GM19328 (cell line): ENCODE measurements at regions not wholly inside any gene's neighbourhood (a gene's known extent, or its start where the extent isn't known, plus 50 kb on each side); places are given as distances from the start of the nearest gene placed in this dataset.
A peak's percentile ranks its signal among the peaks of the same experiment; 100 is the strongest.
"Not testable (repeated sequence)": the region's sequence is repeated elsewhere in the genome, so short reads cannot be mapped to it uniquely, and the experiment has no call there.

Experiments
- ATAC-seq: cut with Tn5 transposase; IDR thresholded peaks from one replicate; pipeline ENCODE4 v1.9.1; 2021; ENCODE audit warnings: mild to moderate bottlenecking, moderate library complexity; ENCODE audit not compliant: unreplicated experiment

DNA sequence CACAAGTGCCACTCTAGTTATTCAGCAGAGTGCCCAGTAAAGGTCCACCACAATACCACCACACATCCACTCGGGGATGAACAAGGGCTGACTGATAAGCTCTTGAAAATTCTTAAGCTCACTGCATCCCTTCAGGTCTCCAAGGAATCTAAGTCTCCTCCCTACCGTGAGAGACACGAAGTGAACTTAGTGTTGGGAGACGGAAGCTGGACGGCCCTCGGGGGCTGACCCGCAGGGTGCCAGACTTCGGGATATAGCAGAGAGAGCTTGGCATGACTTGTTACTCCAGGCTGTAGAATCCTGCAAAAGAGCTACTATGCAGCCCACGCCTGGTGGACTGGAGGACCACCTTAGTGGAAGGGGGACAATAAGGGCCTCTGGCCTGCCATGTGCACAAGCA, 75.1 kb downstream of the LYZL1 start:
- not testable (repeated sequence) for ATAC-seq

DNA sequence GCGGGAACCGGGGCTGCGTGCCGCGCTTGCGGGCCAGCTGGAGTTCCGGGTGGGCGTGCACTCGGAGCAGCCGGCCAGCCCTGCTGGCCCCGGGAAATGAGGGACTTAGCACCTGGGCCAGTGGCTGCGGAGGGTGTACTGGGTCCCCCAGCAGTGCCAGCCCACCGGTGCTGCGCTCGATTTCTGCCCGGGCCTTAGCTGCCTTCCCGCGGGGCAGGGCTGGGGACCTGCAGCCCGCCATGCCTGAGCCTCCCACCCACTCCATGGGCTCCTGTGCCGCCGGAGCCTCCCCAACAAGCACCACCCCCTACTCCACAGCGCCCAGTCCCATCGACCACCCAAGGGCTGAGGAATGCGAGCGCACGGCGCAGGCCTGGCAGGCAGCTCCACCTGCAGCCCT, 77.3 kb downstream of the LYZL1 start:
- ATAC-seq, result not testable (repeated sequence)

DNA sequence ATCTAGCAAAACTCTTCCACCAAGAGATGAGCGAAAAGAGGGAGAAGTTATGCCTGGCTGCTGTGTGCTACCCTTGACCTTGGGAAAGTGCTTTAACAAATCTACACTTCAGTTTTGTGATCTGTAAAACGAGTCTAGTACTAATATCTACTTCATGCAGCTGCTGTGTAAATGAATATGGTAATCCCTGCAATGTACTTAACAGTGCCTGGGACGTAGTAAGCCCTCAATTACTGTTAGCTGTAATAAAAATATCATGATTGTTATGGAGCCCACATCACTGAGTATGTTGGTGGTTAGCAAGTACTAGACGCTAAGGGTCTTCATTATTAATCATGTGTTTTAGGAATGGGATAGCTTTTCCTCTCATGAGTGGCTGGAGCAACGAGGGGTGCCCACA, 80.5 kb downstream of the LYZL1 start:
- no peak for ATAC-seq

DNA sequence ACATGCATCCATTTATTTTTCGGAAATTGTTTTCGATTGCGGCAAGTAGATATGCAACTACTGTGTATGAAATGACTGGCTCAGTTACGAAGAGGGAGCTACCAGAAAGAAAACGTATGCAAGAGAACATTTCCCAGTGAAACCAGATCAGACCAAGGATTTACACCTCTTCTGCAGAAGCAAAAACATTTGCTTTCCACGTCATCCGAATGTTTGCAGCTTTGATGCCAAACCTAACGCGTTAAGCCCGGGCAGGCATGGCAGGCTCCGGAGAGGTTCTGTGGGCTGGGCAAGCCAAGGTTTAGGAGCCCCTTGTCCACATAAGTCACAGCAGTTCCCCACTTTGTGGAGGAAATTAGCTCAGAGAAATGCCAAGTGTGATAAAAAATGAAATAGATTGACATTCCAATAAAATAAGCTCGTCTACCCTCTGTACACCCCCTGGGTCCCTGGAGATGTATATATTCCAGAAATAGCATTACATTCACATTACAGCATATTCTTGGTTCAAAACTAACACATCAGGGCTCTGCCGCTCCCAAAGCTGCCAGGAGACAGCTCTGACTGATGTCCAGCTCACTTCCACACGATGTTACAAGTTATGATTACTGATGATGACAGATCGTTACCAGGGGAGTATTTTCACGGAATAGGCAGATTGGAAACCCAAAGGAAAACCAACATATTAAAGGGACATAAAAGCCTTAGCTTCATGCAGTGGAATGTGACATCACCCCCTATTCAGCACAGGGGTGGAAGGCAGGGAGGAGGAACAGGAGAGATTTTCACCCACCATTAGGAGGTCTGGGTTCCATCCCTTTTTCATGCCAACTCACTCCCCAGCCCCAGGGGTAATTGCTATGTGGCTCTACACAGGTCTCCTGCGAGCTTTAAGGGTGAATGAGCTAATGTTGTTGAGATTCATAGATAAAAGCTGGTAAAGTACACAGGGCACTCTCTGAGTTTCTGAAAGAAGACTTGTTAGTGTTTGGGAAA, 81.5 kb downstream of the LYZL1 start:
- ATAC-seq, result no peak

DNA sequence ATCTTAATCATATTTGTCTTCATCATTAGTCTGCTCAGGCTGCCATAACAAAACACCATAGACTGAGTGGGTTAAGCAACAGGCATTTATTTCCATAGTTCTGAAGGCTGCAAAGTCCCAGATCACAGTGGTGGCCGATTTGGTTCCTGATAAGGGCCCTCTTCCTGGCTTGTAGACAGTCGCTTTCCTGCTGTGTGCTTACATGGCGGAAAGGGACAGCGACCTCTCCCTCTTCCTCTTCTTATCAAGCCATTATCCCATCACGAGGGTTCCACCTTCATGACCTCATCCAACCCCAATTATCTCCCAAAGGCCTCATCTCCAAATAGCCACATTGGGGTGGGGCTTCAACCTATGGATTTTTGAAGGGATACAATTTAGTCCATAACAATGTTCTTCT, 84.0 kb downstream of the LYZL1 start:
- no peak for ATAC-seq

DNA sequence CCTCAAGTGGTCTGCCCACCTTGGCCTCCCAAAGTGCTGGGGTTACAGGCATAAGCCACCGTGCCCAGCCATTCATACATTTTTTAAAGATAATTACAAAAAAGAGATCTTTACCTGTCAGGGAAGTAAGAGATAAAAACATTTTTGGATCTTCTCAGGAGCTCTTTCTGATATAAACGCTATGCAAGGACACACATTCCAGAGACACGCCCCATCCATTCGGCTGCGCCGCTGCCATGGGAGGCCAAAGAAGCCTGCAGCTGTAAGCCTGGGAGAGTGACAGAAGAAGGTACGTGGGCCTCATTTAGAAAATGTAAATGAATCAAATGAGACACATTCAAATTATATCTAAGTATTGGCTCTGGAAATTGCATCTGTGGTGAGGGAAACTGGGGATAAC, 85.3 kb downstream of the LYZL1 start:
- no peak for ATAC-seq

DNA sequence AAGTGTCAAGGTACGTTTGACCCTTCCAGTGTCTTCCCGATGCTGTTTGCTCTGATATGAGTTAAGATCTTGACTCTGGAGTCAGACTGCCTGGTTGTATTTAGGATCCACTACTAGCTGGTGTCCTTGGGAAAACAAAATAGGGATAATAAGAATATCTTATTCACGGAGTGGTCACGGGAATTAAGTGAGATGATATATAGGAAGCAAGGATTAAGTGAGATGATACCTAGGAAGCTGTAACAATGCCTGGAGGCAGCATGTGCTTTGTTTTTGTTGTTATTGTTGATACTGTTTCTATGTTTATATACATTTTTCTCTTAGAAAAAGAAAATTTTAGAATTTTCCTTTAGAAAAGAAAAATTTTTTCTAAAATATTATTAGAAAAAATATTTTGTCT, 87.0 kb downstream of the LYZL1 start:
- ATAC-seq, result no peak

DNA sequence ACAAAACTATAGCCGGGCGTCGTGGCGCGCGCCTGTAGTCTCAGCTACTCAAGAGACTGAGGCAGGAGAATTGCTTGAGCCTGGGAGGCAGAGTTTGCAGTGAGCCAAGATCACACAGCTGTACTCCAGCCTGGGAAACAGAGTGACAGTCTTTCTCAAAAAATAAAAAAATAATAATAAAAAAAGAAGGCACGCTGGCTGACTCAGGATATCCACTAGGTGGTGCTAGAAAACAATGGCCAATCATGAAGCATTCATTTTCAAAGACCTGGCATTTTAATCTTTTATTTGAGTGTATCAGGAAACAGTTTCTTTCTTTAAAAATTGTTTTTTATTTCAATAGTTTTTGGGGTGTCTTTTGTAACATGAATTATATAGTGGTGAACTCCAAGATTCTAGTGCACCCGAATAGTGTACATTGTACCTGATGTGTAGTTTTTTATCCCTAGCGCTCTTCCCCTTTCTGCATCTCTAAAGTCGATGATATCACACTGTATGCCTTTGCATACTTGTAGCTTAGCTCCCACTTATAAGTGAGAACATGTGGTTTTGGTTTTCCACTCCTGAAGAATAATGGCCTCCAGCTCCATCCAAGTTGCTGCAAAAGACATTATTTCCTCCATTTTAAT, 88.6 kb downstream of the LYZL1 start:
- ATAC-seq, result no peak

DNA sequence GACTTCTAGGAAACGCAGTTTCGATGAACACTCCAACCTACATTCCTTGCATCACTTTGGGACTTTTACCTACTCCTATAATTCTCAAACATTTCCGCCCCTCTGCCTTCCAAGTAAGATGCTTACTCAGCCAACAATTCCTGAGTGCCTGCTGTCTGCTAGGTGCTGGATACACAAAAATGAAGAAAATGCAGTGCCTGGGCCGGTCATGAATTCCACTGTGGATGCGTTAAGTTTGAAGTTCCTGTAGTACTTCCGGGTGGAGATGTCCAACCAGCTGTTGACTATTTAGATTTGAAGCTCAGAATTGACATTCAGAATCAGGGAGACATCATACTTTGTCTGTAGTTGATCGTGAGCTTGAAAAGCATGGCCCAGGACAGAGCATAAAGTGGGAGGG, 89.2 kb downstream of the LYZL1 start:
- no peak for ATAC-seq

DNA sequence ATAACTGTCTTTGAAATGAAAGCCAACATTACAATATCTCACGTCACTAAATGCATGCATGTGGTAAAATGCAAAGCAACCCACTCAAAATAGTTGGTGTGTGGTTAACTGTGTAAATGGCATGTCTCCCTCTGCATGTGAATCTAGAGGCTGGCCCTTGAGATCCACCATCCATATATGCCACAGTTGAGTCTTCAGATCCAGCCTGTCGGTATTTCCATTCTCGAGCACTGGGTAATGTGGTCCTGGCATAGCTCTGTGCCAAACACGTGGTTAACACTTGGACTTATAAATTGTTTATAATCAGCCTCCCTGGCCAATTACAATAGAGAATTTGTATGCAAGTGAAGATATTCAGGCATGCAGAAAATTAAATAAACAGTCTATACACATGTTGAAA, 90.3 kb downstream of the LYZL1 start:
- ATAC-seq, result no peak

DNA sequence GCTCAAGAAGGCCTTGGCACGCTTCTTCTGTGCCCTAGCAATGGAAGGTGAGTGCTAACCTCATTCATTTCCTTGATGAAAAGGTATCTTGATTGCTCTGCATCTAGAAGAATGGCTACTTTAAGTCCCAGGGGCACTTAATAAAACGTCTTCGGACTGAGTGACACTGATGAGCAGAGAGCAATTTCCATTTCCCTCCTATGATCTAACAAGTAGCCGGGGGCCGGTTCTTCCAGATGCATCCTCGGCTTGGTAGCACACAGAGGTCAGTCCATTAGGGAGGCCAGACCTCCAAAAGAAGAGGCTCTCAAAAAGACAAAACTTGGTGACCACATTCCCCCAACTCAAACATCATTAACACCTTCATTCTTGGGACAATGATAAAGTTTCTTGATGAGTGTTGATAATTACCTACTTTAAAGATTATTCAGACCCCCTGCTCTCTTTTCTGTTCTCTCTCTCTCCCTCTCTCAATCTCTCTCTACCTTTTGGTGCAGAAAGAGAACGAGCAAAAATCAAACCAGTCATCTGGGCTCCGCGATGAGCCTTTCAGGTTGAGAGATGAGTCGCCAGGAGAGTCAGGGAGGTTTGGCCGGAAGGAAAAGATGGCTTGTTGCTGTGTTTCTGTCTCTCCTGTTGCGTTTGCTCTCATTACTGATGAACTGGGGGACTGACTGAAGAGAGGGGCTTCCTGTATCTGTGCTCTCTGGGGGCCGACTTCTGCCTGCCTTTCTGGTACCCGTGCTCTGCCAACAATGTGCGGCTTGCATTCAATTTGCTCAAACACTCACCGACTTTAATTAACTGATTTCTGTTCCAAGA, 91.1 kb downstream of the LYZL1 start:
- not testable (repeated sequence) for ATAC-seq

DNA sequence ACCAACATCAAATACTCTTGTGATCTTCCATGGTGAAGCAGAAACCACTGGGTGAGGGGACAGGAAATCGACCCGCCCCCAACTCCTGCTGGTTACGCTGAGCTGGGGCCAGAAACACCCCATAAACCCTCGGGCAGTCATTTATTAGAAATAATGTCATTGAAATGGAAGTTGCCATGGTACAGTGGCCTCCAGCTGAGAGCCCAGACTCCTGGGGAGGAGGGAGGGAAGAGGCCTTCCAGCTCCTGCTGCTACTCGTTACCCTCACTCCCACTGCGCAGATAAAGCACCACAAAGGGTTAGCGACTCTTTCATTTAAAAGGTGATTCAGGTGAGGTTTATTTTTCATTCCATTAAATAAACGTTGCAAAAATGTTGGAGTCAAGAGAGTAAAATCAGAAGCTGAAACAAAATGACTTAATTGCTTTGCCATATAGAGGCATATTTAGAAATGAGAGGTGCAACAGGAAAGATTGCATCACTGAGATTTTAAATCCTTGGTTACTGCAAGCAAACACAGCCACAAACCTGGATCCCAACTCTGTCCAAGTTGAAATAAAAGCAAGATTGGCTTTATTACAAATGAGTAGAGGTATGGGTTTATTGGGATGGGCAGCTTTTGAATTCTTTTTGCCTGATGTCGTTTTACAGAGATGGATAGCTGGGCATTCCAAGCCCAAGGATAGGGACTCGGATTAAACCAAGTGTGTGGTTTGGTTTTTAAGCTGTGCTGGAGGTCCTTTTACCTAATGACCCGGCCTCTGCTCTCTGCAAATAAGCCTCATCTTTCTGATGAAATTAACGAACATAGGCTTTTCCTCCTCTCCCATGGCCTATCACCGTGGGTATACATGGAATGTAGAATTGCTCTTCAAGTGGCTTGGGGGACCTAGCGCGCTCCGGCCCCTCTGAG, 92.0 kb downstream of the LYZL1 start:
- ATAC-seq, result not testable (repeated sequence)

DNA sequence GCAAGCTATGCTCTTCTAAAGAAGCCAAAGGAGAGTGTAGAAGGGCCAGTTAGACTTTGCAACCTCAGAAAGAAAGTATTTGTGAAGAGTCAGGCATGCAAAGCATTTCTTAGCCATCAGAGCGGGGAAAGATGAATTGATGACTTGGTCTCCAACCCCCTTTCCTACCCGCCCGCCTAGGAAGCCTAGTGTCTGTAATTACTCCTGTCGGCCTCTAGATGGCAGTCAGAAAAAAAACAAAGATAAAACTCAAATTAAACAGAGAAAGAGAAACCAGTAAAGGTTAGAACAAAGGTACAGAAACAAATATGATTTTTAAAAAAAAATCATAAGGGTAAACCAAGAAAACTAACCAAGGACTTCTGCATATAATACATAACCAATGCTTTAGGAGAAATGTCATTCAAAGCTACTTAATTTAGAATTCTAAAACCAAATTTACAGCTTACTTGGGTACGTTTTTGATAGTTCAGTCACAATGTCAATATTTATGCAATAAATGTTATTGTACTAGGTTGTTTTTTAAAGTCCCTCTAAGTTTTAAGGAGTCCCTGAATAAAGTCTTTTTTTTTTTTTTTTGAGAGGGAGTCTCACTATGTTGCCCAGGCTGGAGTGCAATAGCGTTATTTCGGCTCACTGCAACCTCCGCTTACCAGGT, 97.6 kb downstream of the LYZL1 start:
- ATAC-seq, result no peak

DNA sequence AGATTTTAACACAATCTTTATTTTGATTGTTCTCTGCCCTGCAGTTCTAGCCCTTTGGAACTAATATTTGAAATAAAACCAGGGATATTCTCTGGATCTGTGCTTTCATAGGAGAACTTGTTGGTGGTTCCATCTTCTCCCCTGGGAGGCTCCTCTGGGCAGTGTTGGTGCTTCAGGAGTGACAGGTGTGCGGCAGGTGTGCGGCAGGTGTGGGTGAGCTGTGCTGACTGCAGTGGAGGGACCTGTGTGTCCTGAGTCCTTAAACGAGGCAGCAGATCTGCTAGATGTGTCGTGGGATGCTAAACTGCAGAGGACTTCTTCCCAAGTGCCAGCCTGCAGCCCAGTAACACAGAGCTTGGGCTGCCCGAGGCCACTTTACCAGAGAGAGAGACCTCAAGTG, 98.4 kb downstream of the LYZL1 start:
- no peak for ATAC-seq

DNA sequence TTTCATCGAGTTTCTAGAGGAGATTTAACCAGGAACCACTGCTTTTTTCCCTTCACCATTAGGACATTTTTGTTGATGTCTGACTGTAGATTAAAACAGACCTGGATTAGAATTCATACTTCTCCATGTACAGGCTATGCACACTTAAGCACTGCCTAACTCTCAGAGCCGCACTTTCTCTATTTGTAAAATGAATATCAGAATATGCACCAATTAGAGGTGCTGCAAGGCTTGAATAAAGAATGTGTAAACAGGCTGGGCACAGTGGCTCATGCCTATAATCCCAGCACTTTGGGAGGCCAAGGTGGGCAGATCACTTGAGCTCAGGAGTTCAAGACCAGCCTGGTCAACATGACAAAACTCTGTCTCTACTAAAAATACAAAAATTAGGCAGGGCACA, 99.2 kb downstream of the LYZL1 start:
- not testable (repeated sequence) for ATAC-seq

DNA sequence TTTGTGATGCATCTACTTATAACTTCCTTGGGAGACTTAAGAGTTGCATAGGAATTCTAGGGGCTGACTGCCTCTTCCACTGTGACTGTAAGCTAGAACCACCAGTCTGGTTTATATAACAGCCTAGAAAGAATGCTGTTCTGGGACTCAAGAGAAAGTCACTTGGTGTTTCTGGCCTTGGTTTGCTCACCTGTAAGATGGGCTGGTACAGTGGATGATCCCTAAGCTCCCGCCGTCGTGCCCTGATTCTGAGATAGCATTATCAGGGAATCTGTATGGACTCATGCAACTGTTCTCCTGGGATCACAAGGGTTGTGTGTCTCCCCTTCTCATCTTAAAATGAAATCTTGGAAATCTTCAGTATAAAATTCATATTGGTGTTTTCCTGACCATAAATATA, 100.6 kb downstream of the LYZL1 start:
- ATAC-seq, result no peak

DNA sequence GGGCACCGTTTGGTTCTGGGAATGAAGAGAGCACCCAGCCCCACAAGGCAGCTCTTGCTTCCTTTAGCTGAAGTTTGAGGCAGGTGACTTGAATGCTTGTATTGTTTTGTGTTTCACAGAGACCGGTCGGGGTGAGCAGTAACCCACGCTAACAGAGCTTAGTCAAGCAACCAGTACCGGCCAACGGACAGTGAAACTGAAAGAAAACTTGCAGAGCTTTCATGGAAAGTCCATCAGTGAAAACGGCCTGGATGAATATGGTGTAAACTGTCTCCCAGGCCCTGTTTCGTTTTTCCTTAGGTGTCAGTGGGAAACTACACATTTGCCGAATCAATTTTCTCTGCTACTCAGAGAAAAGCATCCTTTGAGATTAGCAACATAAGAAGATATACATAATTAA, 101.1 kb downstream of the LYZL1 start:
- no peak for ATAC-seq

DNA sequence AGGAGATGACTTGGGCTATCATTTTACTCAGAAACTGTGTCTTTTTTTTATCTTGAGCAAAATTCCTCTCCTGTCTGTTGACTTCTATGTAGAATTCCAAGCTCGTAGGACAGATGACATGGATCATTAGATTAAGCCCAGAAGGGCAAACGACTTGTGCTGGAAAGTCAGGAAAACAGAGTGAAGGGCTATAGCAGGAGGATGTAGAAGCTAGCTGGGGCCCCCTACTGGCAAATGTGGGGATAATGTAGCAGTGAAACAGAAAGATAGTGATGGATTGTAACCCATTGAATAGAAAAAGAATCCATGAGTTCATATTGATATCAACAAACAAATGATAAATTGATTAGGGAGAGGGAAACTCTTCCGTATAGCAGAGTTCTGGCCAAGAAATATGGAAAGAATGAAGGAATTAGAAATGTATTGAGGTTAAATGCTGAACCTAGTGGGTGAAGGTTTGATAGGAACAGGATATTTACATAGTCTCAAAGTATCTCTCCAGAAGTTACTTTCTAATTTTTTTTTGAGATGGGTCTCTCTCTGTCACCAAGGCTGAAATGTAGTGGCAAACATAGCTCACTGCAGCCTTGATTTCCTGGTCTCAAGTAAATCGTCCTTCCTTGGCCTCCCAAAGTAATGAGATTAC, 103.6 kb downstream of the LYZL1 start:
- peak; percentile 57 for ATAC-seq

DNA sequence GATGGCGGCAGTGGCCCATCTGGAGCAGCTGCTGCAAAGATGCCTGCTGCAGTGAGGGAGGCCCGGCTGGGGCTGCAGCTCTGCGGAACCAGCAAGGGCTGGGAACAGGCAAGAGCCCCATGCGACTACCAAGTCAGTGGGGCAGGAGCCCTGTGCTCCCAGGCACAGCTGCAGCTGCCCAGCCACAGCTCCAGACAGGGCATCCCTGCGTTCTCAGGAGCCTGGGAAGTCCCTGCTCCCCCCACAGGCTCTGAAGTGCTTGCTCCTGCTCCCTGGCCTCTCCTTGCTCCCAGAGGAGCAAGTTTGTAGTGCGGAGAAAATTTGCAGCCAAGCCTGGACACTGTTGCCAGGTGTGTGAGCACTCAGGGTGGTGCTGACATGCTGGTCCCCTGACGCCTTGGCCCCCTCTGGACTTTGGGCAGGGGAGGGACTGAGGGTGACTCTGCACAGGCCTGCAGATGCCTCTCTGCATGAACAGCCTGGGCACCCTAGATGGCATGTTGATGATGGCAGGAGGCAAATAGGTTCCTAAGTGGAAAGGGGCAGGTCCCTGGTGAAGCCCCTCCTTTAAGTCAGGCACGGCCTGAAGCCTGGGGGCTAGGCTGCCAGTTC, 105.6 kb downstream of the LYZL1 start:
- no peak for ATAC-seq
